CD4-positive, alpha-beta T cell treated with Interleukin-4 for 1 hour (primary cell): ENCODE measurements at regions not wholly inside any gene's neighbourhood (a gene's known extent, or its start where the extent isn't known, plus 50 kb on each side); places are given as distances from the start of the nearest gene placed in this dataset.

Experiments
- DNase-seq, 2 donors: peaks; one replicate each; pipeline ENCODE4 v3.0.0-alpha.2; 2020 to 2022

DNA sequence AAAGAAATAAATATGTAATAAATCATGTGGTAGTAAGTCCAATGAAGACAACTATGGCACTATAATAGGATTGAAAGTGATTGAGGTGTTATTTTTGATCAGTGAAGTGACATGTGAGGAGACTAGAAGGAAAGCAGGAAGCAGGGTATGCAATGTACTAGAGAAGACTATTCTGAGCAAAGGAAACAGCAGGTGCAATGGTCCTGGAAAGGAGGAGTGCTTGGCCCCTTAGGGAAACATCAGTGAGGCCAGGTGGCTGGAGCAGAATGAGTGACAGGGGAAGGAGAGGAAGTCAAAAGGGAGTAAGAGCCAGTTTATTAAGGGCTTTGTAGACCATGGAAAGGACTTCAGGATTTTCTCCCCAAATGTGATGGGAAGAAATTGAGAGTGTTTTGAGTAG lies 207.6 kb upstream of the HCCS start:
- no peak for DNase-seq

DNA sequence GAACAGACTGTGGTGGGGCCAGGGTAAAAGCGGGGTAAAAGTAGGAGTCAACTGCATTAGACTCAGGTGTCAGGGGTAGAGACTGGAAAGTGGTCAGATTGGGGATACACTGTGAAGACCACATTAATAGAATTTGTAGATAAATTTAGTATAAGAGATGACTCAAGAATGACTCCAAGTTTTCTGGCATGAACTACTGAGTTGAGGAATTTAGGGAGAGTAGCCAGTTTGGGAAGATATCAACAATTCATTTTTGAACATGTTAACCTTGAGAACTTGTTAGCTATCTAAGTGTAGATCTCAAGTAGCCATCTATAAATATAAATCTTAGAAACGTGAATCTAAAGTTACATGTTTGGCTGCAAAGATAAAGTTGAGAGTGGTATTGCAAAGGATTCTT lies 206.9 kb upstream of the HCCS start:
- DNase-seq, result no peak

DNA sequence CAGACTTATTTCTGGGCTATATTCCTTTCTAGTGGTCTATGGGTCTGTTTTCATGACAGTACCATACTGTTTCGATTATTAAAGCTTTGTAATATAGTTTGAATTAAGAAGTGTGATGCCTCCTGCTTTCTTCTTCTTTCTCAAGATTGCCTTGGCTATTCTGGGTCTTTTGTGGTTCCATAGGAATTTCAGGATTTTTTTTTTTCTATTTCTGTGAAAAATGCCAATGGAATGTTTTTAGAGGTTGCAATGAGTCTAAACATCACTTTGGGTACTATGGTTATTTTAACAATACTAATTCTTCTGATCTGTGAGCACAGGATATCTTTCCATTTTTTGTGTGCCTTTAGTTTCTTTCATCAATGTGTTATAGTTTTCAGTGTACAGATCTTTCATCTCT lies 204.3 kb upstream of the HCCS start:
- DNase-seq, result no peak

DNA sequence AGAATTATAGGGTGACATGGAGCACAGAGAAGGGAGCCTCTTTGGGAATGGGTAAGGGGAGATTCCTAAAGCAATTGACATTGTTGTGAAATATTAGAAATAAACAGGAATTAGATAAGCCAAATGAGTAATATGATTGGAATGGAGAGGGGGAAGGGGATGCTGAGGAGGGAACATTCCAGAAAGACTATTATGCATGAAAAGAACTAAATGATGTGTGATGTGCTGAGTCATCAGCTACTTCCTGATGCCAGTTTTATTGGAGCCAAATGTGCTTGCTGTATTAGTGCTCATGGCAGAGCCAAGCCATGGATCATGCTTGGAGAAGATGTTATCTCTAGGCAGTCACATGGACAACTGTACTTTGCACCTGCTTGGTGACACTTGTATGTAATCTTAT lies 189.0 kb upstream of the HCCS start:
- no peak for DNase-seq

DNA sequence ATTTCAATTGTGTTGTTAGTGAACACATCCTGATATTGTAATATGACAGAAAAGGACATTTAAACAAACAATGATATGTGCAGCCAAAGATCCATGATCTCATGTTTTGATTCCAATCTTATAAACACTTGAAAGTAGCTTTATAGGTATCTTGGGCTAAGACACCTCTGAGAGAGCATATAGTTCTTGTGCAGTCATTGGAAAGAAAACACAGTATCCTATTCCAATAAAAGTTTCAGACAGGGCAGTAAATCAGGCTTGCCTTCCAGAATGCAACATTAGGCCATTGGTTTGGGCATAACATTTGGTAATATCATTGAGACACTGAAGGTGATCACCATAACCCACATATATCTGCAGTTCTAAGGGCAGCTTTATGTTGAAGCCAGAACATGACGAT lies 188.3 kb upstream of the HCCS start:
- DNase-seq, result no peak

DNA sequence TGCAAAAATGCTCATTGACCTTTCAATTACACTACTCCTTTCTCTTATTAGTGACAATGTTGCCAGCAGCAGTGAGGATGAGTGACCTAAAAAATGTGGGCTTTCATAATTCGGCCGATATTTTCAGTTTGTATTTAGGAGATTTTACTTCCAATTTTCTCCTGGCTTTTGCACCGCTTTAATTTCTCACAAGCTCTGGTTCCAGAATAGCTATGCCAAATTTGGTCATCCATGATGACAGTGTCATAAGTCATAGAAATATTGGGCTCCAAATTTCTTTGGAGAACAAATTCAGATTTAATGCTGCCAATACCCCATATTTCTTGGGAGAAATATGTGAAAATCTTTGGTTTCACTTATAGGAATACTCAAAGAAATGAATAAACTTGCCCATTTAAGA lies 187.7 kb upstream of the HCCS start:
- no peak for DNase-seq

DNA sequence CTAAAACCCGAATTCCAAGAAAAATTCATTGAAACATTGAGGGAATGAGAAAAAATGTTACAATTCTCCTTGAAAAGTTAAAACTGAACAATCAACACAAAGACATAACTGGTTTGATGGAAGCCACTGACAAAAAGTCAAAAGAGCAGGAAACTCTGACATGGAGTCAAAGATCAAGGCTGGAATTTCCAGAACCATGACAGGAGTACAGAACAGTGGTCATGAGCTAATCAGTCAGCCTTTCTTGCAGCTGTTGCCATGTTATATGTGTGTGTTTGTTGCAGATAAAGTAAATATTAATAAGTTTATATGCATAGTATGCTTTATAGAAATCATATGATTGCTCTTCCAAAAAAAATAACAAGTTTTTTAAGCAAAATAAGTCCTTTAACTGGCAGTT lies 184.7 kb upstream of the HCCS start:
- no peak for DNase-seq

DNA sequence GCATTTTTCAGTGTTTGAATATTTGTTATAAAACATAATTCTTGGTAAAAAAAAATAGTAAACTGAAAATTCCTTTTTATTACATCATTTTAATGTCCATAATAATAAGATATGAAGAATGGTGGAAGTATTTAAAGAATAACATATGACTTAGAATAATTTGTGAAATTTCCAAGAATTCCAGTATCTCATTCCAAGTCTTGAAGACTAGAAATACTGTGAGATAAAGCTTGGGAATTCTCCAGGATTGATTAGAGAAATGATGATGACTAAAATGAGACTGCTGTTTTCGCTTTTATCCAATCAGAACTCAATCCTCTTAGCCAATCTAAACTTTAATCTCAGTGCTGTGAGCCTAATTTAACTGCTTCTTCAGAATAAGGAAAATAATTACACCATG lies 184.2 kb upstream of the HCCS start:
- DNase-seq, result no peak

DNA sequence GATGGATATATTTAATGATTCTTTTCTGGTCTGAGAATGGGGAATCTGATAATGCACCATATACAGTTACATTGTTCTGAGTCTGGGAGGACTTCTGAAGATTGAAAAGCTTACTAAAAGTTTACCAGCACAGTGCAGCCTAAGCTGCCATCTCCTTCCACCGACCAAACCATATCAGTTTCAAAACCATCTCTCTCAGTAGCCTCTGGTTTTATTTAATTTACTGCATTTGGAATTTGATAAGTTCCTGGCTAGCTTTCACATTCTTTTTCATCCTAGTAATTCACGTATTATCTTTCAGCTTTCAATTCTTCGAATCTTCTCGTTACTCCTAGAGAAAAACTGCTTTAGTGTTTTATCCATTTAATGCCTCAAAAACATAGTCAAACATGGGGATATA lies 181.4 kb upstream of the HCCS start:
- DNase-seq, result no peak

DNA sequence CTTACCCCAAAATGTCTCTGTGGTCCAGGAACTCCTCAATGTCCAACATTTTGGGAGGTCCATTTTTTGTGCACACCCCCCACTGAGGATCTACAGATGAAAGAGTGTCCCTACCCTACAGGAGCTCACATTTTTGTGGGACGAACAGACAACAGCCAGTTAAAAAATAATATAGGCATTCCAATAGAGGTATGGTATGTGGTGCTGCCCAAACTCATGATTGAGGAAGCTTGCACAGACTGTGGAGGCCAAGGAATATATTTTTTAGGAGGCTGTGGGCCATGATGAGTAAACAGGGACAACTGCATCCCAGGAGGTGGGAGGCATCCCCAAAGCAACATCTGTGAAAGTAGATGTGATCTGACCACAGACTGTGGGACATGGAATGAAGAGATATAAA lies 181.0 kb upstream of the HCCS start:
- no peak for DNase-seq

DNA sequence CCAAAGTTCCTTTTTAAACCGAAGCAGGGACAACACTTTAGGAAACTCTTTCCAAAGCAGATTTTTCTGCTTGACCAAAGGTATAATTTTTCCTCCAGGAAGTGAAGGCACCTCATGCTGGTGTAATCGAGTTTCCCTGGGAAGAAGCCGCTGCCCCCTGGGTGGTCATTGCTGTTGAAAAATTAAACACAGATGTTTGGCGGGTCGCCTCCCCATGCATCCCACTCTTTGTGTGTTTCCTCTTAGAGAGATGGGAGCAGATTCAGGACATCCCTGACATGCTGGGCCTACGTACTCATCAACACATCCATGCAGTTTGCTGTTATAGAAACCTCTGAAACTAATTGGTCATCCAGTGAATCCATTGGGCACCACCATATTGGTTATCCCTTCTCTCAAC lies 179.2 kb upstream of the HCCS start:
- DNase-seq, result no peak

DNA sequence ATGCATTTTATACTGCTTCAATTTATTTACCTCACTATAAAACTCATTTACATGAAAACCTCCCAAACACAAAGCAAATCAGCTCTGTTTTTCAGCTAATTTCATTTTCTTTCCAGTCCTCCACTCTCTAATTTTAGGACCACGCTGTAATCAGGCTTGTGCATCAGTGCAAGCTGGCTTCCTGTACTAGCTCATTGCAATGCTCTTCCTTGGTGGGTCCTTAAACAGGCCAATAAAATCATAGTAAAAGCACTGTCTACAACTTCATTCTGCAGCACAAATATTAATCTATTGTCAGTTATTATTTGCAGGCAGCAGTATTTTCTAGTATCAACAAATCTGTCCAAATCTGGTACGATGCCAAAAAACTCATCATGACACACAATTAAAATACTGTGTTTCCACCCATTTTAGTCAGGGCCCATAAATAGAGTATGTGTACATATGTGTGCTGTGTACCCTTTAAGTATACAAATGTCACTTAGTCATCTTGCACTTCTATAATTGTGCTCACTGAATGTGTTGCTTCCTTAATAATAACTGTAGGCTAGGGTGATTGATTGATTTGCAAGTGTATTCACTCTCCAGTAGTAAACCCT lies 178.2 kb upstream of the HCCS start:
- DNase-seq, result no peak

DNA sequence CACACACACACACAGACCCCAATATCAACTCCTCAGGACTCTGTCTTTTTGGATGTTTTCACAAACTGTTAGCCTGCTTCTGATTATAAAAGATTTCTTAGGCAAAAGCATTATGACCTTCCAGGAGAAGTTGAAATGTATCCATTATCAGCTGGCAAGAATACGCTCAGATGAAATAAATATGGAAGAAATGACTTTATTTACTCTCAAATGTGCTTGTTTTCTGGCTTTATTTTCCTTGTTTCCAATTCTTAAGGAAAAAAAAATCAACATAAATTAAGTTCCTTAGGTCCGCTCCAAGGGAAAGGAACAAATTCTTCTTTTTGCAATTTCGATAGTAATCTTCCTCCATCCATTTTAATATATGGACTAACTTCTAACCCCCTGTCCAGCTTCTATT lies 175.6 kb upstream of the HCCS start:
- DNase-seq, result no peak

DNA sequence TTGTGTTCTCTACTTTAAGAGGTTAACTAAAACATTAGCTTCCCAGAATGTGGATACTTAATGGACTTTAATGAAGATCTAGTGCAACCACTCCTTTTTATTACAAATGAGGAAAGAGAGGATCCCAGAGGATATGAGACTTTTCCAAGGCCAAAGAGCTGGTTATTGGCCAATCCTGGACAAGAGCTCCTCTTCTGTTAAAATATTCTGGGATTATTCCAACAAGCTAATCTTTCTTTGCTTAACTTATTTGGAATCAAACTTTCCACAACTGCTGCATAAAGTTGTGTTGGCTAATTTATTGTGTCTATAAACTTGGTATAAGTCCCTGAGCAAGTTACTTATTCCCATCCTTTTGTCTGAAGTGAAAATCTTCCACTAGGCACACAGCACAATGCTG lies 174.2 kb upstream of the HCCS start:
- DNase-seq, result no peak

DNA sequence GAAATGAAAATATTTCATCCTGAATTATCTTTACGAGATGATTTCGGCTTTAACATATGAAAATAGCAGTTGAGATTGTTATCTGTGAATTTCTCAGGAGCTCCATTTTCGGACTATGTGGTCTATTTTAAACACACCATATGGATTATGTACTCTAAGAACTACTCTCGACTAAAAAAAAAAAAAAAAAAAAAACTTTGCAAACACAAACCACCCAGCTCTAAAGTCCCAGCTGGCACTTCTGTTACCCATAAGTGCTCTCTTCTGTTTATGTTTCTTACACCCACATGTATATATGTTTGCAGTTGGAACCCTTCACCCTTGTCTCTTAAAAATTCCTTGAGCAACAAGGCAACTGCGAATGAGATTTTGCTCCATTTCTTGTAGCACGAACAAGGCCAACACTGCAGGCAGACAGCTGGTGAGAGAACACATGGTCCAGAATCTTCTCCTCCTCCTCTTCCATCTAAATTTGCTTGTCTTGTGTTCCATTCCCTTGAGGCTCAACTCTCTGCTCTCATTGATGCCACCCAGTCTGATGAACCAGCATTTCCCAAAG lies 172.7 kb upstream of the HCCS start:
- DNase-seq, result no peak

DNA sequence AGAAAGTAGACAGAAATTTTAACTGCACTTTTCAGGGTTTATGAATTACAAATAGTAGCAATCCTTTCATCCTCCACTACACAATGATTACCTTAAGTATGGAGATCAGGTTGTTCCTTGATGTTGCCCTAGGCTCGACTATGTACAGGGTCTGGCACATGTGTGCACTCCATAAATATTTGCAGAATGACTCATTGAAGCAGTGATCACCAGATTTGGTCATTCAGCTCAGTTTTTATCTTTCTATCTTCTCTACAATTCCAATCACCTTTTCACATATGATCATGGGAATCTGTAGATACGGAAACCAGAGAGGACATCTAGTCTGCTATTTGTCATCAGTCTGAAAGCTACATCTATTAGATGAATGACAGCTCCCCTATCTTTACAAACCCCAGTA lies 171.7 kb upstream of the HCCS start:
- DNase-seq, result no peak

DNA sequence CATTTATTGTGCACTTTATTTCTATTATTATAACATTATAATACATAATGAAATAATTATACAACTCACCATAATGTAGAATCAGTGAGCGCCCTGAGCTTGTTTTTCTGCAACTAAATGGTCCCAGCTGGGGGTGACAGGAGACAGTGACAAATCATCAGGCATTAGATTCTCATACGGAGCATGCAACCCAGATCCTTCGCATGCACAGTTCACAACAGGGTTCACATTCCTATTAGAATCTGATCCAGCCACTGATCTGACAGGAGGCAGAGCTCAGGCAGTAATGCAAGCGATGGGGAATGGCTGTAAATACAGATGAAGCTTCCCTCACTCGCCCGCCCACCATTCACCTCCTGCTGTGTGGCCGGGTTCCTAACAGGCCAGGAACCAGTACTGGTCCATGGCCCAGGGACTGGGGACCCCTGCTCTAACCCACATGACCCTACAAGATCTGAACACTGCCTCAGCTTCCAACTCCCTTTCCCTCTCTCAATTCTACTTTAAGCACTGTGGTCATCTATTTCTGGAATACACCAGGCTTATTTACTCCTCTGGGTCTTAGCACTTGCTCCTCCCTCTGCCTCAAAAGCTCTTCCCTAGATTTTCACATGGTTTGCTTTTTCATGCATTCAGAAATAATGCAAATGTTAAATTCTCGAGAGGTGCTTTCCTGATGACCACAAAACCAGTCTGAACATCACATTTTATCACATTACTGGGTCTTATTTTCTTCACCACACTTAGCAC lies 166.8 kb upstream of the HCCS start:
- DNase-seq, result no peak

DNA sequence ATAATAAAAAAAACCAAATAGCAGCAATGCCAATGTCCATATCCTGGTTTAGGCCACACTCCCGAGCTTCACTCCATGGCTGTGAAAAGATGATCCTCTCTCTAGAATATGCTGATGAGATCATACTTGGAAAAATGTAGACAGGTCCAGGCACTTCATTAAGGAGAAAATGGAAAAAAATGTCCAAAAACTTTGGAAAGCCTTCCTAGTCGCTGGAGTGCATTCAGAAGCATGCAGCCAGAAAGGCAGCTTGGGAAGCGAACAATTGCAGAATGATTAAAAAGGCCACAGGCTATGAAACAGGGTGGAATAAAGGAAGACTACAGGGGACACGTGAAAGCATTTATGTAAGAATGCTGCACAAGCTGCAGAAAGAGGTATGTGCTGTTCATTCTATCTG lies 165.6 kb upstream of the HCCS start:
- DNase-seq, result no peak

DNA sequence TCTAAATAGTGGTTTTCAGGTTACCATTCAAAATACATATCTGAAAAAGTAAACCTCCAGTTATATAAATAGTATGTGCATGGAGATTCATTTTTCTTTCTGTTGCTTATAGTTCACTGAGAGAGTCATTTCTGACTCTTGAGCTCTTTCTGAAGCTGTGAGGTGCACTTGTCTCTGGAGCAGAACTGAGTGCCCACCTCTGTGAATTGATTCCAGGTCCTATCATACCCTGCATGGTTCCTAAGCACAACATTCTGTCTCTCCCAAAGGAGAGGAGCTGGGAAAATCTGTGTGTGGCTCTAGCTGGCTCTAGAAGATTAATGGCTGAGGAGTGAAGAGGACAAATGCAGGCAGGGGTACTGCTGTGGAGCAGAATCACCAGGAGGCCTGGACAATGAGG lies 161.6 kb upstream of the HCCS start:
- DNase-seq, result no peak

DNA sequence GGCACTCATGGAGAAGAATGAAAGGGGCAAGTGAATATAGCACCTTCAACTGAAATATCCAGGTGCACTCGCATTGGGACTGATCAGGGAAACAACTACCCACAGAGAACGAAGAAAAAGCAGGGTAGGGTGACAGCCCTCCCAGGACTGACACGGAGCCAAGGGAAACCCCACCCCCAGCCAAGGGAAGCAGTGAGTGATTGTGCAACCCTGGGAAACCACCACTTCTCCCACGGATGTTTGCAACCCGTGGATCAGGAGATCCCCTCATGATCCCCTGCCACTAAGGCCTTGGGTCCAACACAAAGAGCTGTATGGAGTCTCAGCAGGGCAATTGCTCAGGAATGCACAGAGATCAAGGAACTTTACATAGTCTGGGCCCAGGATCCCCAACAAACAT lies 158.5 kb upstream of the HCCS start:
- DNase-seq, result no peak

DNA sequence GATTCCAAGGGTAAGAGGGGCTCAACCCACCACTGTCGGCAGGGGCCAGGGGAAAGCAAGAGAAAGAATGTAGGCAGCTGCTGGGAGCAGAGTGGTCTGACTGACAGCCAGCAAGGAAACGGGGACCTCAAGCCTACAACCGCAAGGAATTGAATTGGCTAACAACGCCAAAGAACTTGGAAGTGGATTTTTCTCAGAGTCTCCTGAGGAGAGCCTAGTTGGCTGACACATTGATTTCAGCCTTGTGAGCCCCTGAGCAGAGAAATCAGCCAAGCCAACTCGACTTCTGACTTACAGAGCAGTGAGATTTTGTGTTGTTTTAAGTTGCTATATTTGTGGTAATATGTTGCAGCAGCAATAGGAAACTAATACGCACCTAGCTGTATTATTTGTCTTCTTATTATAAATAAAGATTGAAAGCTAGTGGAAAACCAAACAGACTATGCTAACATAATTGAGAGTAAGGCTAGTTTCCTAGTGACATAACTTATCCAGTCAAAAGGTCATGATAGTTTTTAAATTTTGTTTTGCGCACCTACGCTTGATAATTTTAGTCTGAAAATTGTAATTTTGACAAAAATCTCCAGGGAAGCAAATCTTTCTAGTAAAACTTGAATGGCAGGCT lies 145.8 kb upstream of the HCCS start:
- DNase-seq, result no peak

DNA sequence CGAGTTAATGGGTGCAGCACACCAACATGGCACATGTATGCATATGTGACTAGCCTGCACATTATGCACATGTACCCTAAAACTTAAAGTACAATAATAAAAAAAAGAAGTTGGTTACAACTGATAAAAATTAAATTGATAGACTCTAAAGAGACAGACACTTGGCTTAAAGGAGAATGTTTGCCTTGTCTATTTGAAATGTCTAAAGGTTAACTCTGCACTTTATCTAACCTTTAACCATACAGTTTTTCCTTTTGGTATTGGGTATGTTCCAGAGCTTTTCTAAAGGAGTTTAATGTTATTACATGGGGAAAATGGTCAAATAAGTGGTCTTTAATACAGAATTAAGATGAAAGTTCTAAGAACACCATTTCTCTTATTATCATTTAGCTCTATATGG lies 145.1 kb upstream of the HCCS start:
- DNase-seq, result no peak

DNA sequence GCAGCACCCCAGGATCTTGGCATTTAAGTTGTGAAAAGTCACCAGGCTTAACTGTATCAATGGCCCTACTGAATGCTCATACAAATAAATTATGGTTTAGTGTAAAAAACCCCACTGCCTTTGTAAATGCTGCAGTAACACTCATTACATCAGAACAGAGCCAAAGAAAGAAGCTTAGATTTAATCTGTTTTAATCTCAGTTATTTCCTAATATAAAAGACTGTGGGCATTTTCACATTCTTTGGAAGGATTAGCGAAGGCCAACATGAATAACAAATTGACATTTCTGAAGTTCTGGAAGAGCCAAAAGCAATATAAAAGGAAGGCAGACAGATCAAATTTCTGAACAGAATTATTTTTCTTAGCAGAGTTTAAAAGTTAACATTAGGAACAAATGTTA lies 140.0 kb upstream of the HCCS start:
- DNase-seq, result no peak

DNA sequence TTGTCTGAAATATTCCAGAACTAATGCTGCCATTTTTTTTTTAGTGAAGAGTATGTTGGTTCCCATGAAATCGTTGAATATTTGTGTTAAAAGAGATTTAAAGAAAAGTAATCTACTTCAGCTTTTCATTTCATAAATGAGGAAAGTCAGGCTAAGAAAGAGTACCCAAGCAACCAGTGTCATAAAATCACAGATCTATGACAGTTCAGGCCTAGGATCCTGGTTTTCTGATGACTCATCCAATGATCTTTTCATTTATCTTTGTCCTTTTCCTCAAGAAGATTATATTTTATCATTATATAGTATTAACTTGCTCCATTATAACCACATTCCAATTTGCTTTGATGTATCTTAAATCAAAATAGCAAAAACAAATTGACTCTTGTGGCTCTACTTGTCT lies 139.4 kb upstream of the HCCS start:
- no peak for DNase-seq

DNA sequence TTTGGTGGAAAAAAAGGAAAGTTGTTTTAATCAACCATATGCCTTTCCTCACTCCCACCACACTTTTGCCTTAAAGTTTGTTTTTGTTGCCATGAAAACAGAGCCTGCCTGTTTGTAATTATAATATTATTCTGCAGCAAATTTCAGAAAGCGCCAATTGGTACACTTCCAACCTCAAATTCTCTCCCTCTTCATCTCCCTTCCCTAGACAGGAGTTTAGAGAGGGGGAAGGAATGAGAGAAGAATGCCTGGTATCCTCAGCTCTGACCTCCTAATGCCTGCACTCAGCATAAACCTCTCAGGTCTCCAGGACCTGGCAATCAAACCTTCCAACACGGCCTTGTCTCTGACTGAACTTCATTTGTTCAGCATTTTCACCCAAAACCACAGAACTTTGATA lies 138.4 kb upstream of the HCCS start:
- no peak for DNase-seq
